NCI-H748 treated with DMSO at 0.1 percent for 48 hours (cell line): ENCODE measurements at regions not wholly inside any gene's neighbourhood (a gene's known extent, or its start where the extent isn't known, plus 50 kb on each side); places are given as distances from the start of the nearest gene placed in this dataset.

Source experiments
- DNase-seq: peaks from one replicate; lab custom pipeline; 2025; lab: John Stamatoyannopoulos, UW

DNA sequence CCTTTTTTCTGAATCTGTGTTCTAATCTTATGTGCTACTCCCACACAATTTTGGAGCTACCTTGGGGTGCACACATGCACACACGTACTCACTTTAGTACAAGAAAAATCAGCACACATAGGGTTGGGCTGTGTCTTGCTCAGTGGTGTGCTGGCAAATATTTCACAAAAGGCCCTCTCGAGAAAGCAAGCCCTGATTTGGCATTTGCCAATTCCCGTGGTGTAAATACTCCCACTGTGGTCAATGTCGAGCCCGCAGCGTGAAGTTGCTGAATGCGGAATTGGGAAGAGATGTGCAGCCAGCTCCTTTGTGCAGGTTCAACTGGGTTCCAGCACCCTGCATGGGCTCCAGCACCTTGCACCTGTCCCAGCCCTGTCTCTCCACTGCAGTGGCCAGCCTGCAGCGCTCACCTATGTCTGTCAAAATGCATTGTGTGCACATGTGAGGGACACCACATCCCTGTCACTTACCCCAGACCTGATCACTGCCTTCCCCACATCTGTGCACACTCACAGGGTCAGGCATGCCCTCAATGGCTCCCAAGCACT is 78.4 kb upstream of the WNT4 start:
- no peak for DNase-seq

DNA sequence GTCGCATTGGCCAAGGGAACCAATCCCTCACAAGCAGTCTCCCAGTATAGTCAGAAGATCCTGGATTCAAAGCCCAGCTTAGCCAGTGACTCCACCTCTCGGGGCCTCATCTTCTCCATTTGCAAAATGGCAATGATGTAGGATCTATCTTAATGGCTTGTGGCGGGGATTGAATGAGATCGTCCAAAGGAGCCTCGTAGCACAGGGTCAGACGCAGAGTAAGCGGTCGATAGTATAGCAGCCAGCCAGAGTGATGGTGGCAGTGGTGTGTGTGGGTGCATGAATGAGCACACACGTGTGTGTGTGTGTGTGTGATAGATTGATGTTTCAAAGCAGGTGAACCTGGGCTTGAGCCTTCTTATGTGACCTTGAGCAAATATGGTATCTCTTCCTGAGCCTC is 79.8 kb upstream of the WNT4 start:
- no peak for DNase-seq

DNA sequence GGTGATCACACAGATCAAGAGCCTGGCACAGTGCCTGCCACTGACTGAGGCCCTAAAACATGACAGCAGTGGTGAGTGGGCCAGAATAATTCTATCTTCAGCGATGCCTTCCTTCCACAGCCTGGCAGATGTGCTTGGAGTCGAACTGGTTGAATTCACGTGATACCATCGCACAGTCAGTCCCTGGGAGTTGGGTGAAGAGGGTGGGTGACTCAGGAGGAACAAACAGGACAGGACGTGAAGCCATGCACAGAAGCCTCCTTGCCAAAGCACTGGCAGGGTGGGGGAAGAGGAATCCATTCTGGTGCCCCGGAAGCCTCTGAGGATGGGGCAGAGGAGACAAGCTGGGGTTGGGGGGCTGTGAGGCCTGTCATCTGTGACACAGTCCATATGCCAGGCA is 80.3 kb upstream of the WNT4 start:
- DNase-seq, result no peak

DNA sequence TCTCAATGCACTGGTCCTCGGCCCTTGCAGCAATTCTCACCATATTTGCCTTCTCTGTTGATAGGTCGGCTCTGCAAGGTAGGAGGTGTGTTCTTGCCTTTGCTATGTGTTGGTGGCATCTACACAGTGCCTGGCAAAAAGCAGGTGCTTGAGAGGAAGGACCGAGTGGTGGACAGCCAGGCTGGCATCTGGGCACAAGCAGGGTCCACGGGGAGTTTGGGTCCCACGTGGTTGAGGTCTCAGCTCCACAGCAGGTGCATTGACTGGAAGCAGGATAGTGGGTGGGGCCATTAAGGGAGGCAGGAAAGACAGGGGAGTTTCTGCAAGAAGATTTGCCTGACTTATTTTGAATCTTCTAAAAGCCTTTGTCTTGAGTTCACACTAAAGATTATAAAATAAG is 81.2 kb upstream of the WNT4 start:
- no peak for DNase-seq

DNA sequence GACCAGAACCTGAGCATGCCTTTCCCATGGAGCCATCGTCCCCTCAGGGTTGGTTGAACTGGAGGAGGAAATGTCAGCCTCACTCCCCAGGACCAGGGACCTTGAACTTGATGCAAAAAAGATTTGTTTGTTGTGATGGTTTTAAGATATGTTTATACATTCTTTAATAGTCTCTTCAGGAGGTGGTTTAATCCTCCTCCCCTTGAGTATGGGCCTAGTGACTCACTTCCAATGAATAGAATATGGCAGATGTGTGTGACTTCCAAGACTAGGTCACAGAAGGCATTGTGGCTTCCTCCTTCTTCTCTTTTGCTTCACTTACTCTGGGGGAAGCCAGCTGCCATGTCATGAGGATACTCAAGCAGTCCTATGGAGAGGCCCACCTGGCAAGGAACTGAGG is 81.7 kb upstream of the WNT4 start:
- DNase-seq, result no peak

DNA sequence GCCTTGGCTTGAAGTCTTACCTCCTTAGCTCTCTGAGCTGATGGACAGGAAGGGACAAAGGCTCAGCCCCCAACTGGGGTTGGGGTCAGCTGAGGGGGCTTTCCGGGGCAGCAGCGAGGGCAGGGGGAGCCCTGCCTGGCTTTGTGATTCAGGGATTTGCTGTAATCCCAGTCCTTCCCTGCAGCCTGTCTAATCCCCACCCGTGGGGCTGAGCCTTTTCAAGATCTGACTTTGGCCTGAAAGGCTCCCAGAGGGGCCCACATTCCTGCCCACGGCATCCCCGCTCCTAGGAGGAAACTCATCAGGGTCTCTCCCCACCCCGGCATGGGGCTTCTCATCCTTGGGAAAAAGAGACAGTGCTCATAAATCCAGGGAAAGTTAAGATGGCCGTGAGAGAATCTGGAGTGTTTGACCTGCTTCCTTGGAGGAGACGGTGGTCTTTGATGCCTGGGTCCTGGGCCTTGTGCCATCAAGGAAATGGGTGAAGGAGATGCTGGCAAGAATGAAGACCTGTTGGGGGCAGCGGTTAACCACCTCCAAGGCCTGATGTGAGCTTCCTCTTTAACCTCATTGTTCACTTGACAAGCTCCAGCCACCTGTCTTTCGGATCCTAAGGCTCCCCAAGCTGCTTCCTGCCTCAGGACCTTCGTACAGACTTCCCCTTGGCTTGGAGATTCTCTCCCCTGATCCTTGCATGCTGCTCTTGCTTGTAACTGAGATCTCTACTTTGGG is 83.1 kb upstream of the WNT4 start:
- DNase-seq, result no peak

DNA sequence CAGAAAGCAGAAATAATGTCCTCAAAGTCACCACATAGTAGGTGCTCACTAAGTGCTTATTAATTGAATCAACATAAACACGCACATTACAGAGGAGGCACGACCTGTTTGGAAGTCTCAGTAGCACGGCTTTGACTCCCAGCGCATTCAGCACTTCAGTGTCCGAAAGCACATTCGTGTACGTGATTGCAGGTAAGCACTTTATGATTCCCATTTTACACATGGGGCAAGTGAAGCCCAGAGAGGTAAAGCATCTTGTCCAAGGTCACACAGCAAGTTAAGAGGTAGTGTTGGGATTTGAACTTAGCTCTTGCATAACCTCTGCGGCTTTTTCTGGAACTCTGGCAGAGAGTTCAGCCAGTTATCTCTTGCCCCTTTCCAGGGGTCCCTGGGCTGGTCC is 85.2 kb upstream of the WNT4 start:
- no peak for DNase-seq

DNA sequence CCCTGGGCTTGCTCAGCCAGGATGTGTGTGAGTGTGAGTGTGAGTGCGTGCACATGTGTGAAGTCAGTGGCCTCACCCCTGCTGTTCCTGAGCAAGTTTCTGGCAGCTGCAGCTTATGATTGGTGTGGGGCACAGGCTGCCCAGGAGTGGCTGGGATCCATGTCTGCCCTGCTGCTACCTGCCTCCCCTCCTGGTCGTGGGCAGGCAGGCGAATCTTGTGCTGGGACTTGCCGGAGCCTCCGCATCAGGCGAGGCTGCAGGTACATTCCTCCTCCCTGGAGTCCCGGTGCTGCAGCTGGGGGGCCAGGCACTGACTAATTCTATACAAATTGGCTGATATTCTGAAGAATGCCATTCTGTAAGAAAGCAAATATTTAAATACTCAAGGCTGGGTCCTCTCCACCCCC is 85.6 kb upstream of the WNT4 start:
- DNase-seq, result no peak

DNA sequence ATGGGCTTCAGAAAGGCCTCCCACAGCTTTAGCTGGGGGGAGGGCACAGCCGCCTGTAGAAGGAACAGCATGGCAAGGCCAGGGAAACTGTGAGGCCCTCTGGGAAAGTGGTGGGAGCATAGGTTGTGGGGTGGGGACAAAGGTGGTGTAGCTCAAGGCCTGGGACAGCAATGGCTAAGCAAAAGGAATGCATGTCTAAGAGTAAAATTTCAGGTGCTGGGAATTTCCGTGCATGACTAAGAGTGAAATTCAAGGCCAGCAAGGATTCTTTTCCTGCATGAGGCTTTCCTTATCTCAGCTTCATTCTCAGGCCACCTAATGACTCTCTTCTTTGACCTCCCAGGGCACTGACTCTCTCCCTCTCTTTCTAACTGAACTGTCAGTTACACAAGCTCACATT is 86.5 kb upstream of the WNT4 start:
- DNase-seq, result no peak

DNA sequence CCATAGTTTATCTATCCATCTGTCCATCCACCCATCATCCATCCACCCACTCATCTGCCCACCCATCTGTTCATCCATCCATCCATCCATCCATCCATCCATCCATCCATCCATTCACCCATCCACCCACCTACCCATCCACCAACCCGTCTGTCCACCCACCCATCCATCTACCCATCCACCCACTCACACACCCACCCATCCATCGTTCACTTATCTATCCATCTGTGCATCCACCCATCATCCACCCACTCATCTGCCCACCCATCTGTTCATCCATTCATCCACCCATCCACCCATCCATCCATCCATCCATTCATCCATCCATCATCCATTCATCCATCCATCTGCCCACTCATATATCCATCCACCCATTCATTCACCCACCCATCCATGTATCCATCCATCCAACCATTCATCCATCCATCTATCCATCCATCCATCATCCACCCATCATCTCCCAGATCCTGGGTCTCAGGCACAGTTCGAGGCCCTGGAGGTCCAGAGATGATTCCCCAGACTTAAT is 88.2 kb upstream of the WNT4 start:
- DNase-seq, result no peak

DNA sequence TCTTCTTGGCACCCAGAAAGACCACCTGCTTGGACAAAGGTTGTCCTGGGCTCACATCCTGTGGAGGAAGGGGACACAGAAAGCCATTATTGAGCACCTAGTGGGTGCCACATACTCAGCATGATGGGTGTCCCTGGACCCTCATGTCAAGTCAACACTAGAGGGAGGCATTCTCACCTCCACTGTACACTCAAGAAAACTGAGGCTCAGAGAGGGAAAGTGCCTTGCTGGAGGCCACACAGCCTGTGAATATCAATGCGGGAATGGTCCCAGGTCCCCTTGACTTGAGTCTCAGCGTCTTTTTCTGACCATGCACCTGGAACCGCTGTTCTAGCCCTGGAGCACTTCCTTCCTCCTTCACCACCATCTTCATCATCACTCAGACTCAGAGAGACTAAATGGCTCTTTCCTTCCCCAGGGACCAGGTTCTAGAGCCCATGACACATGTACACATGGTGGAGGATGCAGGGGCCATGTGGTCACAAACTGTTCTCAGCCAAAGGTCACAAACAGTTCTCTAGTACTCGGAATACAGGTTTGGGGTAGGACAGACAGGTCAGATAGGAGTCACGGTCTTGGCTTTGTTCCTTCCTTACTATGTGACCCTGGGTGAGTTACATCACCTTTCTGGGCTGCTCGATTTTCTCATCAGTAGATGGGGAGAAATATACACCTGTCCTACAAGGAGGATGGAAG is 89.2 kb upstream of the WNT4 start:
- no peak for DNase-seq

DNA sequence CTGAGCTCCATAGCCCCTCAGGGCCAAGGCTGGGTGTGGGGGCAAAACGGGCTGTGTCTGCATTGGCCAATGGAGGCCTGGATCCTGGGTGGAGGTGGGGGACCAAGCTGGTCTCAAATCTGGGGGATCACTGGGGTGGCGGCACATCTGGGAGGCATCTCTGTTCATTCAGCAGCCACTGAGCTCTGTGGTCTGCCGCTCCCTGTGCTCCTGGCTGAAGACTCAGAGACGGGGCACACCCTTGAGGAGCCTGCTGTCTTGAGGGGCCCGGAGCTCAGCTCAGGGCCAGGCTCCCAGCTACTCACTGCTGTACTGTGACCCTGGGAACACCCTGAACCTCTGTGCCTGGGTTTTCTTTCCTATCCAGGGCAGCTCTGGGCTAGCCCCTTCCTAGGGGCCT is 90.3 kb upstream of the WNT4 start:
- DNase-seq, result no peak

DNA sequence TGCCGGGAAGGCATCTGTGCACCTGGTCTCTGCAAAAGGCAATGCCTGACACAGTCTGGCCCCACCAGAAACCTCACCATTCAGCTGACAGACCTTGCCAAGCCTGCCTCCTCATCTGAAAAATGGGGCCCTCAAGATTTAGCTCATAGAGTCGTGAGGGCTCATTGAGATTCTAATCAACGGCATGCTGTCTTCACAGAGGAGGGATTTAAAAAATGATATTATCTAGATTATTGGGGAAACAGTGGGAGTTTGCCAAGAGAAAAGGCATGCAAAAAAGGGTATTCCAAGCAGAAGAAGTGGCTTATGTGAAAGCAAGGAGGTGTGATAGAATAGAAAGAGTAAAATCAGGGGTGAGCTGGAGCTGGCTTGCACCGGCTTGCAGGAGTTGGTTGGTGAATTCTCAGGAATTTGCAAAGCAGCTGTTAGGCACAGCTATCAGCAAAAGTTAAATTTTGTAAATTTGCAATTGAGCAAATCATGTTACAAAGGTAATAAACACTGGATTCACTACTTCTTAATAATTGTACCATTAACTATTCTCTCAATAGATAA is 91.7 kb upstream of the WNT4 start:
- no peak for DNase-seq

DNA sequence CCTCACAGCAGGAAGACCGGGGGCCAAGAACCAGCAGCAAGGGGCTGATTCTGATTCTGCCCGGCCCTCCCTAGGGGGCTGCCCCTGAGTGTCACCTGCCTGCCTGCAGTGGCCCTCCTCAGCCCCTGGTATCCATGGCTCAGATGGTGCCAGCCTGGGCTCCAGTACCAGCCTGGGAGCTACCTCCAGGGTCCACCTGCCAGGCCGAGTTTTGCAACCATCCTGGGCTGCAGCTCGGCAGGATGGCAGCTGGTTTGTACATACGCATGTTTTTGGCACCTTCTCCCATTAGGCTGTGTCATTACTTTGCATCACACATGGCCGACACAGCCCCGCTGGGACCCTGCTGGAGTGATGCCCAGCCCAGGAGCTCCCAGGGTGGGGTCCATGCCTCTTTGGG is 93.3 kb upstream of the WNT4 start:
- no peak for DNase-seq

DNA sequence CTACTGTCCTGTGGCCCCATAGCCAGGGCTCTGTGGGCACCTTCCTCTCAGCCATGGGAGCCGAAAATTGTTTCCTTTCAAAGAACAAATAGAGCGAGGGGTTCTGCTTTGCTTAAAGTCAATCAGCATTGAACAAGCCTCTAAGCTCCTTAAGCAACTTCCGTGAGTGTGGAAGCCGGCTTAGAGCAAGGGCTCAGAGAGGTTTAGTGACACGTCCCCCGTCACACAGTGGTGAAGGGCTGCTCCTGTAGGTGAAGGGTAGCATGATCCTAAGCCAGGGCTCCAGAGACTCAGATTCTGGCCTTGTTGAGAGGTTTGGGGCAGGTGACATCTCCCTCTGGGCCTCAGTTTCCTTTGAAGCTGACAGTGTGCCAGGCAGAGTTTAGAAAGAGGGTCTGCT is 94.0 kb upstream of the WNT4 start:
- DNase-seq, result no peak

DNA sequence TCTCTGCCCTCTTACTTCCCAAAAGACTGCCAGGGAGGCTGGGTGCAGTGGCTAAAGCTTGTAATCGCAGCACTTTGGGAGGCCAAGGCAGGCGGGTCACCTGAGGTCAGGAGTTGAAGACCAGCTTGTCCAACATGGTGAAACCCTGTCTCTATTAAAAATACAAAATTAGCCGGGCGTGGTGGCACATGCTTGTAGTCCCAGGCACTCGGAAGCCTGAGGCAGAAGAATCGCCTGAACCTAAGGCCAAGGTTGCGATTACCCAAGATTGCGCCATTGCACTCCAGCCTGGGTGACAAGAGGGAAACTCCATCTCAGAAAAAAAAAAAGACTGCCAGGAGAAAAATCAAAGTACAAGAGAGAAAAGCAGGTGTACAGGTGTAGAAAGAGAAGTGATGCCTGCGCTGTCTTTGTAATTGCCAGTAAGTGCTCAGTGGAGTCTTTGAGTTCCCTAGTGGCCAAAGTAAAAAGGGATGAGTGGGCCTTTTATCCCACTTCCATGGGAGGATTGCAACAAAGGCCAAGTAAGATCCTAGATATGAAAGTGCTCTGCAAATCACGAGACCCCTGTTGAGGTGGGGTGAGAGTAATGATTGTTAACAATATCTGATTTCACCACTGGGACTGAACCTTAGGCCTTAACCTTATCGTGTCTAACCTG is 94.7 kb upstream of the WNT4 start:
- DNase-seq, result no peak

DNA sequence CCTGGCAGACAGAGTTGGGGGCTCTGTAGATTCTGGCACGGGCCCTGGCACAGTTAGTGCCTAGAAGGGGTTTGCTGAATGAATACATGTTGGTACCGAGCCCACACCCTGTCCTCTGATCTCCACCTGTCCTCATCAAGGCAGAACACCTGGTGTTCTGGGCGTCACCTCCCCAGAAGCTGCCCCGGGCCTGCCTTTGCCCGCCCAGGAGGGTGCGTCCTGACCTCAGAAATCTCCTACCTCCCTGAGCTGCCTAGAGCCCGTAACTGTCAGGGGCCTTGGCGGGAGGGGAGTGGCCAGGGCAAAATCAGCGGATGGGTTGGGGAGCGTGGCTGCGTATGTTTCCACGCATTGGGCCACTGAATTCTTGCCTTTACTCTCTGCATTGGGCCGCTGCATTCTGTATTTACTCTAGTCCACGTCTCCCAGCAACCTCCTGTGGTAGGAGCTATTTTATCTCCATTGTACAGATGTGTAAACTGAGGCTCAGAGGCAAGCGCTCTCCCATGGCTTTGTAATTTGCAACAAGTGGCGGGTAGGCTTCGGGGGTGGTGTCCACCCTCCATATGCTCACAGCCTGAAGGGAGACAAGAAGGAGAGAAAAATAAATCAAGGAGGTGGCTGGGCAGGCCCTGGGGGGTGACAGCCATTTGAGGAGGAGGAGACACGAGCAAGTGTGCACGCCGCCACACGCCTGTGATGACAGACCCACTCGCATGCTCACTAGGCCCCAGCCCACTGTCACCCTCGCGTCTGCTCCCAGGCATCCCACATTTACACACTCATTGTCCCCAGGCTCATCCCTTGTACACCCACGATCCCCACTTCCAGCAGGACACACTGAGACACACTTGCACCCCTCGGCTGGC is 95.7 kb upstream of the WNT4 start:
- no peak for DNase-seq

DNA sequence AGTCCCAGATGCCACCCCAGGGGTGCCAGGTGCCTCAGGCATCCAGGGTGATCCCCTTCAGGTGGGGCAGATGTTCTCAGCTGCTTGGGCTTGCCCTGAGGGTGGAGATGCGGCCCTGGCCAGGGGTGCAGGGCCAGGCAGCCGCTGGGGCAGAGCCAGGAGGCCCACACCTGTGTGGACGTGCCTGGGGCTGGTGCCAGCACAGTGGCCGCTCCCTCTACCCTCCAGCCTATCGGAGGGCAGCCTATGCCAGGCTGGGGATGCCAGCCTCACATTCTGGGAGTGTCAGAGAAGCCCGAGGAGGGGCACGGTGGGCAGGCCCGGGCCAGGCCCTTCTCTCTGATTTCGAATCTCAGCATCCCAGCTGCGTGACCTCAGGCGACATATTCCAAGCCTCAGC is 96.5 kb upstream of the WNT4 start:
- no peak for DNase-seq

DNA sequence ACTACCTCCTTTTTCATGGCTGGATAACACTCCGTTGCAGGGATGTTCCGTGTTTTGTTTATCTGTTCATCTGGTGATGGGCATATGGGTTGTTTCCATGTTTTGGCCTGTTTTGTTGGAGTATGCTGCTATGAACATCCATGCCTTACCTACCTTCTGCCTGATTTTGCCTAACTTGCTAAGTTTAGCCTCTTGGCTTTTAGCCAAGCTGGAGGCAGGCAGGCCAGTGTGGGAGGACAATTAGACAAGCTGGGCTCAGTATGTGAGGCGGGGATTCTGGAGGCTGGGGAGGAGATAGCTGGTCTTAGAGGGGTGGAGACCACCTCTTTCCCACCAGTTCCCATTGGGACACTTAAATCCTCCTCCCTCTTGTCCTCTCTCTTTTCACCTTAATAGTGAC is 98.4 kb upstream of the WNT4 start:
- DNase-seq, result no peak

DNA sequence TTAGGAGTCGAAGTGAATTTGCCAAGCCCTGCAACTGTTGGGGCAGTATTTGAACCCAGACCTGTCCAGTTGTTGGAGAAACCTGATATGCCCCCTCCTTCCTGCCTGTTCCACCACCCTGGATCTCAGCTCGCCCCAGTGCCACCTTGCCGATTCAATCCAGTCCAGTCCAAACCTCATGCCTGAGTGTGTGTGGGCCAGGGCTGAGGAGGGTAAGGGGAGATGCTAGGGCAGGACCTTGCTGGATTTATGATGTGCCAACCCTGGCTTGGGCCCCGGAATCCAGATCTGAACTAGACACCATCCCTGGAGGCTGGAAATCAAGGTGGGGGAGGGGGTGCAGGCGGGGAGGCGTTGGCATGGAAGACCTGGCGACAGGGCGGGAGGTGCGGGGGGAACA is 98.9 kb upstream of the WNT4 start:
- no peak for DNase-seq

DNA sequence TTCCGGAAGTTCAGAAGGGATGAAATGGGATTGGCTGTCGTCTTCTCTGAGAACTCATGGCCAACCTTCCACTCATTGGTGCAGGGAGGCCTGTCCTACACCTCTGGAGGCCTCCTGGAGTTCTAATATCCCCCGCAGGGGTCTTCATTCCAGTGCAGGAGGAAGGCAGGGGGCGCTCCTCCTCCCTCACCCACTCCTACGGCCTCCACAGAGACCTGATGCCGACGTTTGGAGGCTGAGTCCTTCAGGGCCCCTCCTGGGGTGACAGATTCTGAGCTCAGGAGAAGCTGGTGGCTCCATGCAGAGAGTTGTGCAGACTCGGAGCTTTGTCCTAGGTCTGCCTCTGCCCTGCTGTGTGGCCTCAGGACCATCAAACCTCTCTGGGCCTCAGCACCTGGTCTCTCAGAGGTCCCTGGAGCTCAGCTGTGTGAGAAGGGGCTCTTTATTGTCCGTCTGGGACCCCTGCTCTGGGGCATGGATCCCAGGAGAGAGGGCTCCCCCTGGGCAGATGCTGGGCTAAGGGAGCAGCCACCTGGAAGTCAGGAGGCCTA is 102.3 kb upstream of the WNT4 start:
- DNase-seq, result no peak
